IgD-negative memory B cell (primary cell): ENCODE measurements at regions not wholly inside any gene's neighbourhood (a gene's known extent, or its start where the extent isn't known, plus 50 kb on each side); places are given as distances from the start of the nearest gene placed in this dataset.

Experiments
- H3K27ac Mint-ChIP-seq, 3 donors: one replicate each; pipeline ENCODE4 v1.8.0; 2020 to 2022; ENCODE audit warnings: mild to moderate bottlenecking in 3 of 3, mixed read lengths in 3 of 3, moderate library complexity in 1 of 3
- H3K27me3 Mint-ChIP-seq: one replicate; pipeline ENCODE4 v1.8.0; 2021; ENCODE audit warnings: mixed read lengths
- H3K36me3 Mint-ChIP-seq: one replicate; pipeline ENCODE4 v1.8.0; 2020; ENCODE audit warnings: mild to moderate bottlenecking, mixed read lengths
- H3K4me1 Mint-ChIP-seq, 3 donors: one replicate each; pipeline ENCODE4 v1.8.0; 2020 to 2022; ENCODE audit warnings: mixed read lengths in 3 of 3, mild to moderate bottlenecking in 1 of 3
- H3K4me3 Mint-ChIP-seq, 4 donors: one replicate each; pipeline ENCODE4 v1.8.0; 2020 to 2022; ENCODE audit warnings: mild to moderate bottlenecking in 4 of 4, mixed read lengths in 4 of 4, moderate library complexity in 3 of 4
- H3K9me3 Mint-ChIP-seq, 3 donors: one replicate each; pipeline ENCODE4 v1.8.0; 2020 to 2021; ENCODE audit warnings: mixed read lengths in 3 of 3, mild to moderate bottlenecking in 1 of 3

DNA sequence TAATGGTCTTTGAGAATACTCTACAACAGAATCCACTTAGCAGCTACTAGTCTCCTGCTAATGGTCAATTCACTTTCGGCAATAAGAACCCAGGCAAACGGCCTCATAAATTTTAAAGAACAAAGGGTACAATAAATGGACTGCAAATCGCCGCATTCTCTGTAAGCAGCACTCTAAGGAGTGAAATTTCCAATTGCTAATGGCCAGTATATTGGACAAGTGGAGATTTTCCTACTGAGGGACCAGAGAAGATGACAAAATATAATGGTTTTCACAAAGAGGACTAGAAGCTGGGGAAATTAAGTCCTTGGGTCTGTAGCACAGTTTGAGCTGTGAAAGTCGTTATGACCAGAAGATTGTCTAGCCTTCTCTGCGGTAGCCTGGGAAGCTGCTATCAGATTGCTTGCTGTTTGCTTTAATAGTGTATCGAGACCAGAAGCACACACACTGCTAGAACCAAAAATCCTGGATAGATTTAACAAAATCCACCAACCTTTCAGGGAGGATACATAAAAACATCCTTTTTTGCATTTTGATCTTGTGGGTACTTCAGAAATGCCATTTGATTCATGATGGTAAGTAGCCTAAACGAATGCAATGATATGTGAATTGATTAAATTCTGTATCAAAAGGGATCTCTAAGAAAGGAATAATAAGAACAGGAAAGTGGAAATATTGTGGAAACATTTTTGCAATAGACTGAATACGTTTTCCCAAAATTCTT is 53.6 kb upstream of the ATP8B1 start:
- Mint-ChIP-seq H3K4me3 (no peak overlapping the region), H3K4me1 (no peaks in the 10 kb centered on the region), H3K9me3 (no peaks in the 10 kb centered on the region), H3K36me3 (no peaks in the 10 kb centered on the region), H3K27ac (no peak overlapping the region), H3K27me3 (no peaks in the 10 kb centered on the region)

DNA sequence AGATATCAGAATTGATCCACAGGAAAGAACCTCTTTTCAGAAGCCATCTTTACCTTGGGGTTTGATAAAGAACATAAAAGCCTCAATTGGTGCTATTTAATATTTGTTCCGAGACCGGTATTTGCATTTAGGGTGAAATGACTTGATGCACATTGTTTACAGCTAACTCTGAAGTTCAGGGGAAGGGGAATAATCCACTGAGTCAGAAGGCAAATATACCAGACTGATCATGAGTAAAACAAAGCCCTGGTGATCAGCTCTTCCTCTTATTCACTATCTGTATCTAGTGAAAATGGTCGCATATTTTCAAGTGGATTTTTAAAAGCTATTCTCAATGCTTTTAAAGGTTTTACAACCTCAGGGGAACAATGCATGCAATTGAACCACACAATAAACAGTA is 53.0 kb upstream of the ATP8B1 start:
- H3K27me3 Mint-ChIP-seq = no peaks in the 10 kb centered on the region
- H3K36me3 Mint-ChIP-seq = no peaks in the 10 kb centered on the region
- no peaks in the 10 kb centered on the region for H3K9me3 Mint-ChIP-seq
- no peak overlapping the region for H3K4me3 Mint-ChIP-seq
- no peaks in the 10 kb centered on the region for H3K4me1 Mint-ChIP-seq
- no peak overlapping the region for H3K27ac Mint-ChIP-seq

DNA sequence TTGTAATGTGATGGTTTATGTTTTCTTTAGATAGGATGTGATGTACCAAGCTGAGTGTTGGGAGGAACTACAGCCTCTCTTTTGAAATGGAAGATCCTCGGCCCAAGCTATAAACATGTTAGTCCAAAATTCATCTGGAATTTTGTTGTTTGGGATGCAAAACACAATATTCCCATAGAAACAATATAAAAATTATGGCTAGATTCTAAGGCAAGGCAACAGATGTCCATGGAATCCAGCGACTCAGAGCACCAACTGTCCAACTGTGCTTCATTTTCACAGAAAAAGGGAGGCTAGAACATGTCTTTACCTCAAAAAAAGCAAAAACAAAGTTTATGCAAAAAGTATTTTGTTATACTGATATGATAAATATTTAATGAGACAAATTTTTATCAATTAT is 52.4 kb upstream of the ATP8B1 start:
- Mint-ChIP-seq H3K36me3 (no peaks in the 10 kb centered on the region), H3K9me3 (no peaks in the 10 kb centered on the region), H3K27me3 (no peaks in the 10 kb centered on the region), H3K4me3 (no peak overlapping the region), H3K4me1 (no peaks in the 10 kb centered on the region), H3K27ac (no peak overlapping the region)

DNA sequence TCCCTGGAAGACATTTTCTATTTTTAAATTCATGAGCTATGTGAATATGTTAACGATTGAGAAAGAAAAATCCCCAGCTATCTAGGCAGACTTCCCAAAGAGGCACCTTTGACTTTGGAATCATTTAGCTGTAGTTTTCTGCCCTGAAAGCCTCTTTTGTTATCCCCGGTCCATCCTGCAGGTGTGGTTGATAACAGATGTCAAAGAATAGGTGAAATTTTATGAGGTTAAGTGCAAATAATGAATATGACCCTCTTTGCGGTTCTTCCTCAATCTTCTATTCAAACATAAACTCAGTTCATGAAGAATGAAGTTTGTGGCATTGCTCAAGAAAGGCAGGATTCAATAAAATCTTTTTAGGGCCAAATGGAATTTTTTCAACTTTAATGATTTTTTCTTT is 51.6 kb upstream of the ATP8B1 start:
- no peaks in the 10 kb centered on the region for H3K4me1 Mint-ChIP-seq
- no peaks in the 10 kb centered on the region for H3K9me3 Mint-ChIP-seq
- H3K36me3 Mint-ChIP-seq = no peaks in the 10 kb centered on the region
- H3K27ac Mint-ChIP-seq = no peak overlapping the region
- no peak overlapping the region for H3K4me3 Mint-ChIP-seq
- peaks cover 1% of the 10 kb centered on the region for H3K27me3 Mint-ChIP-seq

DNA sequence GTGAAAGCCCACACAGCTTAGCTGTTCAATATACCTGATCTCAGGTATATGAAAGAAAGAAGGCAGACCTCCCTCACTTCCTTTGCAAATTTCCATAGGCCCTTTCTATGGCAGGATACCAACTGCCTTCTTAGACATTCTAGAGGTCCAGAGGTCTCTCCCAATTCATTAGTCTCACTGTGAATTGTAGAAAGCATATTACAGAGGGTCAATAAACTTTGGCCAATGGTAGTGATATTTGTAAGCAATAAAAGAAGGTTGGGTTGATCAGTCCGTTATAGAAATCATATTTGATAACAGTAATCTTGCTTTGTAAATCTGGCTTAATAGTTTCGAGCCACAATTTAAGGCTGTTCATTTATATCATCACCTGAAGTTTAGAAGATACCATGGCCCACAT is 50.7 kb upstream of the ATP8B1 start:
- Mint-ChIP-seq H3K27me3 (peaks cover 1% of the 10 kb centered on the region), H3K4me3 (no peak overlapping the region), H3K27ac (no peak overlapping the region), H3K9me3 (no peaks in the 10 kb centered on the region), H3K4me1 (no peaks in the 10 kb centered on the region), H3K36me3 (no peaks in the 10 kb centered on the region)

- Mint-ChIP-seq H3K36me3 (no peaks in the 10 kb centered on the region), H3K4me1 (no peaks in the 10 kb centered on the region), H3K27me3 (peaks cover 1% of the 10 kb centered on the region), H3K9me3 (no peaks in the 10 kb centered on the region), H3K27ac (no peak overlapping the region), H3K4me3 (no peak overlapping the region)
Measured at GRCh38 chr18:57853133-57853532, 50.0 kb upstream of the ATP8B1 start.
